ENCODE measurements at regions not wholly inside any gene's neighbourhood (a gene's known extent, or its start where the extent isn't known, plus 50 kb on each side); places are given as distances from the start of the nearest gene placed in this dataset.

- no peak overlapping the region for H3K4me3 ChIP-seq
- H4K20me1 ChIP-seq: no peaks in the 10 kb centered on the region
- no peaks in the 10 kb centered on the region for H3K27me3 ChIP-seq
- H3K27ac ChIP-seq: no peak overlapping the region
- 0 out of 20 replicates have a peak, but pooled peaks cover 0 to 3% (median 0%) of the 10 kb centered on the region in 10 experiments for H3K4me1 ChIP-seq
- no peaks in the 10 kb centered on the region for H3K36me3 ChIP-seq
- no peak overlapping the region for H3K4me2 ChIP-seq
- no peaks in the 10 kb centered on the region for H3K9me3 ChIP-seq (replicated peaks in 1 of 11)
- no peak for TF ChIP-seq Cebpa-rat (IDR thresholded peaks at IDR 0.05)
- H3K9ac ChIP-seq: no peak overlapping the region
Measured at GRCh38 chr21:16678429-16679160, 834.2 kb upstream of the CXADR start.

- no peak for TF ChIP-seq Cebpa-rat (IDR thresholded peaks at IDR 0.05)
- H3K36me3 ChIP-seq: no peaks in the 10 kb centered on the region
Measured at GRCh38 chr21:16695074-16695473, 817.8 kb upstream of the CXADR start.

GRCh38 chr21:16707274-16707673, 805.6 kb upstream of the CXADR start:
- no peaks in the 10 kb centered on the region for H3K9me3 ChIP-seq (replicated peaks in 1 of 11)
- no peak overlapping the region for H3K4me2 ChIP-seq
- no peak overlapping the region for H3K4me3 ChIP-seq
- no peaks in the 10 kb centered on the region for H4K20me1 ChIP-seq
- no peaks in the 10 kb centered on the region for H3K36me3 ChIP-seq
- no peak overlapping the region for H3K9ac ChIP-seq
- no peaks in the 10 kb centered on the region for H3K4me1 ChIP-seq
- no peak for TF ChIP-seq Cebpa-rat (IDR thresholded peaks at IDR 0.05)
- H3K27ac ChIP-seq: no peak overlapping the region
- H3K27me3 ChIP-seq: no peaks in the 10 kb centered on the region

More at GRCh38 chr21:16695074-16695473, 817.8 kb upstream of the CXADR start:
- Histone ChIP-seq H3K9me3 (replicated peaks in 1 of 11) (peaks cover 17 to 28% (median 23%) of the 10 kb centered on the region in 11 experiments), H3K27me3 (no peaks in the 10 kb centered on the region), H3K4me3 (no peak overlapping the region), H3K9ac (no peak overlapping the region), H3K4me1 (no peaks in the 10 kb centered on the region), H3K4me2 (no peak overlapping the region), H3K27ac (no peak overlapping the region), H4K20me1 (no peaks in the 10 kb centered on the region)

GRCh38 chr21:16708101-16708835, 804.6 kb upstream of the CXADR start:
- TF ChIP-seq Cebpa-rat (IDR thresholded peaks at IDR 0.05): no peak
- H3K27me3 ChIP-seq: no peaks in the 10 kb centered on the region
- no peak overlapping the region for H3K9ac ChIP-seq
- no peaks in the 10 kb centered on the region for H3K4me1 ChIP-seq
- no peaks in the 10 kb centered on the region for H3K9me3 ChIP-seq (replicated peaks in 1 of 11)
- H3K4me3 ChIP-seq: no peak overlapping the region
- no peak overlapping the region for H3K4me2 ChIP-seq
- H4K20me1 ChIP-seq: no peaks in the 10 kb centered on the region
- no peak overlapping the region for H3K27ac ChIP-seq
- no peaks in the 10 kb centered on the region for H3K36me3 ChIP-seq

- no peak for TF ChIP-seq Cebpa-rat (IDR thresholded peaks at IDR 0.05)
- H4K20me1 ChIP-seq: no peaks in the 10 kb centered on the region
- no peak overlapping the region for H3K9ac ChIP-seq
- no peaks in the 10 kb centered on the region for H3K27me3 ChIP-seq
- no peaks in the 10 kb centered on the region for H3K4me1 ChIP-seq
- H3K9me3 ChIP-seq (replicated peaks in 1 of 11): no peaks in the 10 kb centered on the region
- H3K4me2 ChIP-seq: no peak overlapping the region
- H3K36me3 ChIP-seq: no peaks in the 10 kb centered on the region
- H3K27ac ChIP-seq: no peak overlapping the region
- no peak overlapping the region for H3K4me3 ChIP-seq
Measured at GRCh38 chr21:16709866-16710550, 802.8 kb upstream of the CXADR start.

- H3K9me3 ChIP-seq (replicated peaks in 1 of 11): no peaks in the 10 kb centered on the region
- no peak overlapping the region for H3K4me2 ChIP-seq
Measured at GRCh38 chr21:16711757-16712156, 801.1 kb upstream of the CXADR start.

GRCh38 chr21:16713331-16714117, 799.3 kb upstream of the CXADR start:
- no peak overlapping the region for H3K4me3 ChIP-seq
- H3K36me3 ChIP-seq: no peaks in the 10 kb centered on the region
- no peak overlapping the region for H3K27ac ChIP-seq
- no peaks in the 10 kb centered on the region for H3K27me3 ChIP-seq
- no peak overlapping the region for H3K9ac ChIP-seq
- peaks cover 0 to 4% (median 0%) of the 10 kb centered on the region in 11 experiments; a peak in 2 of 22 replicates for H3K9me3 ChIP-seq (replicated peaks in 1 of 11)
- H3K4me2 ChIP-seq: no peak overlapping the region
- TF ChIP-seq Cebpa-rat (IDR thresholded peaks at IDR 0.05): no peak
- H3K4me1 ChIP-seq: no peaks in the 10 kb centered on the region
- H4K20me1 ChIP-seq: no peaks in the 10 kb centered on the region

More at GRCh38 chr21:16711757-16712156, 801.1 kb upstream of the CXADR start:
- Histone ChIP-seq H3K27me3 (no peaks in the 10 kb centered on the region), H4K20me1 (no peaks in the 10 kb centered on the region), H3K9ac (no peak overlapping the region), H3K36me3 (no peaks in the 10 kb centered on the region), H3K4me1 (no peaks in the 10 kb centered on the region), H3K4me3 (no peak overlapping the region), H3K27ac (no peak overlapping the region)
- TF ChIP-seq Cebpa-rat (IDR thresholded peaks at IDR 0.05): no peak

- H3K9ac ChIP-seq: no peak overlapping the region
- H3K9me3 ChIP-seq (replicated peaks in 1 of 11): peaks cover 0 to 5% (median 0%) of the 10 kb centered on the region in 11 experiments; a peak in 2 of 22 replicates
- no peaks in the 10 kb centered on the region for H3K4me1 ChIP-seq
- no peak for TF ChIP-seq Cebpa-rat (IDR thresholded peaks at IDR 0.05)
- H3K27ac ChIP-seq: no peak overlapping the region
- H3K36me3 ChIP-seq: no peaks in the 10 kb centered on the region
- no peaks in the 10 kb centered on the region for H4K20me1 ChIP-seq
- no peaks in the 10 kb centered on the region for H3K27me3 ChIP-seq
- H3K4me2 ChIP-seq: no peak overlapping the region
- H3K4me3 ChIP-seq: no peak overlapping the region
Measured at GRCh38 chr21:16740511-16740910, 772.3 kb upstream of the CXADR start.

GRCh38 chr21:16741141-16741665, 771.6 kb upstream of the CXADR start:
- Histone ChIP-seq H3K4me2 (no peak overlapping the region), H3K36me3 (no peaks in the 10 kb centered on the region), H3K4me3 (no peak overlapping the region), H3K27me3 (no peaks in the 10 kb centered on the region), H3K9me3 (replicated peaks in 1 of 11) (no peaks in the 10 kb centered on the region), H3K9ac (no peak overlapping the region), H4K20me1 (no peaks in the 10 kb centered on the region), H3K4me1 (no peaks in the 10 kb centered on the region), H3K27ac (no peak overlapping the region)
- TF ChIP-seq Cebpa-rat (IDR thresholded peaks at IDR 0.05): no peak
